ENCODE measurements at regions not wholly inside any gene's neighbourhood (a gene's known extent, or its start where the extent isn't known, plus 50 kb on each side); places are given as distances from the start of the nearest gene placed in this dataset.

- CTCF ChIA-PET = interaction anchor here (0.9 to 1.1 kb wide), 2 partner anchors 32 to 284 kb away, joined by 3 to 4 read pairs; partner anchors contain the start of gene AHR
- POLR2A ChIA-PET = no interaction called here
Measured at GRCh38 chr7:17014686-17015085, 132.9 kb upstream of the AGR3 start.

GRCh38 chr7:17015598-17016031, 133.8 kb upstream of the AGR3 start:
- ChIA-PET POLR2A (no interaction called here), CTCF (interaction anchor here (1.1 kb wide), 1 partner anchor 283 kb away, joined by 3 read pairs; the partner anchor contains the start of gene AHR)

GRCh38 chr7:17016402-17017010, 134.7 kb upstream of the AGR3 start:
- CTCF ChIA-PET = no interaction called here
- POLR2A ChIA-PET = no interaction called here

DNA sequence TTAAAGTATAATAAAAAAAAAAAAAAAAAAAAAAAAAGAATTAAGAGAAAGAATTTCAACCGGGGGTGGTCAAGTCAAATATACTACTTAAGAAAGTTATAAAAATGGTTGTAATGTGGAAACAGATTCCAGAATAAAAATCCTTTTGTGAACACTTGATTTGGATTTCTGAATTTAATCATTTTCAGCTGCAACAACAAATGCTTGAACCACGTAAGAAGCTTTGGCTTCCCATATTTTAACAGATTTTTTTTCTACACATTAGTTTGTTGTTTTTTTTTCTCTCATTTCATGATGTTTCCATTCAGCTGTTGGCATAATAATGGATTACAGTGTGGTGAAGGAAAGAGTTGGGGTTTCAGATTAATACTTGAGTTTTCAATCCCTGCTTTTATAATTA, 137.3 kb upstream of the AGR3 start:
- CTCF ChIA-PET = interaction anchor here (0.6 to 0.7 kb wide), 2 partner anchors 155 to 280 kb away, joined by 3 read pairs; no protein-coding TSS in a partner anchor
- POLR2A ChIA-PET = interaction anchor here (0.7 kb wide), 1 partner anchor 111 kb away, joined by 3 read pairs; no protein-coding TSS in a partner anchor

DNA sequence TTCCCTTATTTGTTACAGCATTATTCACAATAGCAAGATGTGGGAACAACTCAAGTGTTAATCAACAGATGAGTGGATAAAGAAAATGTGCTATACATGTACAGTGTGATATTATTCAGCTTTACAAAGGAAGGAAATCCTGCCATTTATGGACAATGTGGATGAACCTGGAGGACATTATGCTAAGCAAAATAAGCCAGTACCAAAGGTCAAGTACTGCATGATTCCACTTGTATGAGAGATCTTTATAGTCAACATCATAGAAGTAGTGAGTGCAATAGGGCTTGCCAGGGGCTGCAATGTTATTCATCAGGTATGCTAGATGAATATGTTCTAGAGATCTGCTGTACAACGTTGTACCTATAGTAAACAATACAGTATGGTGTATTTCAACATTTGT, 138.5 kb upstream of the AGR3 start:
- ChIA-PET POLR2A (no interaction called here), CTCF (interaction anchor here (0.6 to 0.7 kb wide), 2 partner anchors 348 to 750 kb away, joined by 3 to 4 read pairs; no protein-coding TSS in a partner anchor)

GRCh38 chr7:17021205-17021604, 139.4 kb upstream of the AGR3 start:
- ChIA-PET CTCF (no interaction called here), POLR2A (no interaction called here)

DNA sequence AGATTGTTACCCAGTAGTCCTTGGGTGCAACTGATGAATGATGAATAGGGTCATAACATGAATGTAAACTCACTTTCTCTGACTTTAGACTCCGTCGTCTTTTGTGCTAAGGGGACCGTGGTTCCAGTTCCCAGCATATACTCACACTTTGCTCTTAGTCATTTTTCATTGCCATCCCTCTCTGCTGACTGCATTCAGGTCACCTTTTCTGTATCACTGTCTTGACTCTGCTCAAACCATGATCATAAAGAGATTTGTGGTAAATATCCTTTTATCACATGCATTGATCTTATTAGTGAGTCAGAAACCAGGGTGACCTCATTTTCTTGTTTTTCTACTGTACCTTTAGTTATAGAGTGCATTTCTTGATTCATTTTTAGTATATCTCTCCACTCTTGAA, 141.1 kb upstream of the AGR3 start:
- ChIA-PET POLR2A (no interaction called here), CTCF (no interaction called here)

DNA sequence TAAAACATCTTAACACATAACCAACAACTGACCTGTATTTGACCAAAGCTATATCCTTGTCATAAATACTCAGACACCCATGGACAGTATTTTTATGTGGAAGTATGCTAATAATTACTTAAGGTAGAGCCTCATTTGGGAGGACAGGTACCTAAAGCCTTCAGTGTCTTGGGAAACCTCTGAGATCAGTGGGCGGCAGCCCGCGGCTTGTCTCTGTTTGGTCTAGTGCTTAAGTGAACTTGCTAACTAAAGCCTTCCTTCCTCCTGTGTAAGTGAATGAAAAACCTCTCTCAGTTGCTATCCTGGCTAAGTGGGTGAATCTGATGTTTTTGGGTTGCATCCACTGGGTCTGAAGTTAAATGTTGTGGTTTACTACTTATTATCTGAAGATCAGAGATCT, 144.5 kb upstream of the AGR3 start:
- ChIA-PET CTCF (no interaction called here), POLR2A (no interaction called here)

- ChIA-PET CTCF (no interaction called here), POLR2A (no interaction called here)
Measured at GRCh38 chr7:17027143-17027788, 145.5 kb upstream of the AGR3 start.

- CTCF ChIA-PET = no interaction called here
Measured at GRCh38 chr7:17027789-17028152, 146.0 kb upstream of the AGR3 start.

DNA sequence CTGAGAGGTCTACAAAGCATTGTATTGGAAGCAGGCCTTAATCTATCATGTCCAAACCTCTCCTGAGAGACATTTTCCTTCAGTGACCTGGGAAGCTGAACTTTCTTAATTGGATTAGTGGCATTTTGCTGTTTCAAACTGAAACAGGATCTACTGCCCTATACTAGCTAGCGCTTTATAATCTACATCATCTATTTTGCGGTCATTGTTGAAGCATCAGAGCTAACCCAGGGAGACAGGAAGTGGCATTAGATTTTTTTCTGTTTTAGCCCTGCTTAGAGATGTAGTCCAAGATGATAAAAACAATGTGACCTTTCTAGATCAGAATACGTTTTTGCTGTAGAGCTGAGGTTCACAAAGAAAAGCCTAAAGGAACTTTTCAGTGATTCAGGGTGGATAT, 147.4 kb upstream of the AGR3 start:
- POLR2A ChIA-PET = no interaction called here
- CTCF ChIA-PET = no interaction called here

More at GRCh38 chr7:17027789-17028152, 146.0 kb upstream of the AGR3 start:
- POLR2A ChIA-PET = no interaction called here

- POLR2A ChIA-PET = no interaction called here
- CTCF ChIA-PET = no interaction called here
Measured at GRCh38 chr7:17030559-17030958, 148.8 kb upstream of the AGR3 start.

DNA sequence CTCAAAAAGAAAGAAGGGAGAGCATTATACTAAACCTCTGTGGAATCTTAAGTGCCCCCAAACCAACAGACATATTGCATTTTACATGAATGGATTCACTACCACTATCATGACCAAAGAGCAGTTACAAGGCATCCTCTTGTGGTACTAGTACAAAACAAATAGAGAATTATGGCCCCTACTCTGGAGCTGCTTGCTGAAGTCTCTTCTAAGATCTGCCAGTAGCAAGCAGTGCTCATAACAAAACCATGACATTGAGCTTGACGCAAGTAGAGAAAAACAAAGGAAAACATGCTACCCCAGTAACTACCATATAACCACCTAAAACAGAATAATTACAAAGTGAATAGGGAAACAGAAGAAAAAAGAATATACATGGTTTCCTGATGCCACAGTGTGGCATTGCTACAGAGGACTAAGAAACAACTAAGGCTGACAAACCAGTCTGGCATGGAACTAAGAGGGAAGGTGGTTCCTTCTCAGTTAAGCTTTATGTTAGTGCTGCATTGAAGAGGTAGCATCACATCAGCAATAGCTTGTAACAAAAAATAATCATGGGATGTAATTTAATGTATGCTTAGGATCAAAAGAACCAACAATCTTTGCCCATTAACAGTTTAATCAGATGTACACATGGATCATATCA, 150.2 kb upstream of the AGR3 start:
- CTCF ChIA-PET = interaction anchor here (1.1 kb wide), 1 partner anchor 49 kb away, joined by 3 read pairs; no protein-coding TSS in a partner anchor
- POLR2A ChIA-PET = no interaction called here

- ChIA-PET POLR2A (no interaction called here), CTCF (interaction anchor here (0.7 kb wide), 1 partner anchor 55 kb away, joined by 3 read pairs; no protein-coding TSS in a partner anchor)
Measured at GRCh38 chr7:17033245-17033644, 151.5 kb upstream of the AGR3 start.

GRCh38 chr7:17036584-17036983, 154.8 kb upstream of the AGR3 start:
- POLR2A ChIA-PET = no interaction called here
- CTCF ChIA-PET = interaction anchor here (0.6 kb wide), 1 partner anchor 603 kb away, joined by 4 read pairs; no protein-coding TSS in a partner anchor

DNA sequence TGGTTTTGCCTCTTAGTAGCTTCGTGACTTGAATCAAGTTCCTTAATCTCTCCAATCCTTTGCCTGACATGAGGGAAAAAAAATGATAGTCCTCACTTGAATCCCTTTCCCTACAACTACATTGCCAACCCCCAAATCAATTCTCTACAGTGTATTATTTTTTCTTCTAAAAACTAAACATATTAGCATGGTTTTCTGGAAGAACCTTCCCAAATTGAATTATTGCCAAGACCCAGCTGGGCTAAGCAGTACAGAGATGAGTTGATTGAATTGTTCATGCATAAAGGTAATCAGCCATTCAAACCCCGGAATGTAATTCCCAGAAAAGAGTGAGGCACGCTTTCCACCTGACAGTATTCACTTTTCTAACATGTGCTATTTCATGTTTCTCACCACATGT, 155.6 kb upstream of the AGR3 start:
- CTCF ChIA-PET = no interaction called here
- POLR2A ChIA-PET = no interaction called here

DNA sequence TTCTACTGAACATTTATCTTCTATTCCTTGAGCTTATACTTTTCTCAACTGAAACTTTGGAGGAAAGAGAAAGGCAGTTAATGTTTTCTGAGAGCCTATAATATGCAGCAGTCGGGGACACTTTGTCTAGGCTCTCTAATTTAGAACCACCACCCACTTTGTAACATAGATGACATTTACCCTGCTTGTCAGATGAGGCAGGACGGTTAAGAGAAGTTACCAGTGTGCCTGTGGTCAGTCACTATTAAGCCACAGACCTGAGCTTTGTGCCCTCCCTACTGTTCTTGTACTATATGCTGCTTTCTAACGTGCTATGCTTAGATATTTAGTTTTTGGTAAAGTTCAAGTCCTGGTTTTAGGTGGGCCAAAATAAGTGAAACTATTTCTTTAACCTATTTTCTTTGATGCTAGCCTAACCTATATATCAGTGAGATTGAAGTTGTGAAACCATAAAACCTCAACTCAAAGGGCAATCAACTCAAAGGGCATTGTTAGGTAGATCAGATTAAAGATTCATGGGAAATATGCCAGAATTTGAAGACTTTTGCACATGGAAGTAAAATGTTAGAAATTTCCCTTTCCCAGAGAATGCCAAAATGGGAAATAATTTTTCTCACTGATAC, 156.5 kb upstream of the AGR3 start:
- ChIA-PET POLR2A (no interaction called here), CTCF (no interaction called here)

DNA sequence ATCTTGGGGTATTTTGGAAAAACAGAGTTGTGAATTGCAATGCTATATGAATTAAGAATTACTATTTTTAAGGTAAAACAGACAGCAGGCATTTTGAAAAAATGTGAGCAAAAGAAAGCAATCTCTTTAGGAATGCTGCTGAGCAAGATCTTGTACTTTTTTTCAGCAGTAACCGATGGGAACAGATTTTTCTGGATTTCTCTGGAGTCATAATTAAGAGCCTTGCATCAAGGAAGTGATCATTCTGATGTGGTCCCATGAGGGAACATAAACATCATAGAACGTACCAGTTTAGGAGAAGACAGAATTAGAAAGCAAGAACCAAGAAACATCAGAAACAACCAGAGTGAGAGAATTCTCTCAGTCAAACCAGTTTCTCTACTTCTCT, 157.0 kb upstream of the AGR3 start:
- CTCF ChIA-PET = no interaction called here

DNA sequence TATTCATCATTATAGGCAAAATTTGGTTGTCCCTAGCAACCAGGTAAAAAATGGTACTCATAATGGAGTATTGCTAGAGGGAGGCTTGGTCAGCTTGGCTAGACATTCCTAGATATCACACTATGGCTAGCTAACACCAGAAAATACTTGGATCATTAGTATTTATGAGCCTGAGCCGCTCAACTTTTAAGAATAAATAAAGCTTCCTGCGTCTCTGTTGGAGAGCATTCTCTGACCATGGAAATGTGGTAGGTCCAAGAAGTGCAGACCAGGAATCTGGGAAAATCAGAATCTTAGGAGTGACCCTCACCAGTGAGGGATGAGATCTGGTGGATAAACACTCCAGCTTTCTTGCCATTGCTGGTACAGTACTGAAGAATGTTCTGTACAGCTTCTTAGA, 157.6 kb upstream of the AGR3 start:
- POLR2A ChIA-PET = no interaction called here

More for the DNA sequence above, 157.0 kb upstream of the AGR3 start:
- POLR2A ChIA-PET = no interaction called here

DNA sequence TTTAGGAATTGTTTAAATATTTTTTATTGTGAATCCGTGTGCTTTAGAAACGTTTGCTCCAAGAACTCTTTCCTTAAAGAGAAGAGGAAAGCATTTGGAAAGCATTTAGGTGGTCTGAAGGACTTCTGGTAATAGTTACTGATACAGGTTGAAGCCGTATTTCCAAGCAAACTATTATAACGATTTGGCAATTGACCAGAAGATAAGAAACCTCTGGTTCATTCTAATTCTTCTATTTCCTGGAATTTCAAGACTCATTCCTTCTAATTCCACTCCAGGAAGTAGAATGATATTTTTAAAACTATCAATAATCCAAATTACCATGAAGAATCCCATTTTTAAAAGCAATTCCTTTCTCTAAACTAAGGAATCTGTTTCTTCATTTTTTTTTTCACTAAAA, 158.9 kb upstream of the AGR3 start:
- POLR2A ChIA-PET = no interaction called here
- CTCF ChIA-PET = interaction anchor here (0.6 kb wide), 1 partner anchor 19 kb away, joined by 3 read pairs; no protein-coding TSS in a partner anchor

More for the DNA sequence above, 157.6 kb upstream of the AGR3 start:
- CTCF ChIA-PET = no interaction called here

GRCh38 chr7:17041324-17041723, 159.5 kb upstream of the AGR3 start:
- ChIA-PET POLR2A (no interaction called here), CTCF (interaction anchor here (0.6 kb wide), 1 partner anchor 18 kb away, joined by 3 read pairs; no protein-coding TSS in a partner anchor)

Data from activated CD8-positive, alpha-beta memory T cell treated with anti-CD3 and anti-CD28 coated beads for 36 hours (primary cell).